ENCODE measurements at regions not wholly inside any gene's neighbourhood (a gene's known extent, or its start where the extent isn't known, plus 50 kb on each side); places are given as distances from the start of the nearest gene placed in this dataset.
"Not testable (repeated sequence)": the region's sequence is repeated elsewhere in the genome, so short reads cannot be mapped to it uniquely, and the experiment has no call there.

GRCh38 chr11:134941936-134942600 lies 530.0 kb upstream of the B3GAT1 start:
- TF ChIP-seq CTCF (IDR thresholded peaks at IDR 0.05); EZH2 (IDR thresholded peaks at IDR 0.05; ENCODE audit: borderline replicate concordance, insufficient read depth, low read depth, low read length, poor library complexity, severe bottlenecking): not testable (repeated sequence)
